ENCODE measurements at regions not wholly inside any gene's neighbourhood (a gene's known extent, or its start where the extent isn't known, plus 50 kb on each side); places are given as distances from the start of the nearest gene placed in this dataset.

DNA sequence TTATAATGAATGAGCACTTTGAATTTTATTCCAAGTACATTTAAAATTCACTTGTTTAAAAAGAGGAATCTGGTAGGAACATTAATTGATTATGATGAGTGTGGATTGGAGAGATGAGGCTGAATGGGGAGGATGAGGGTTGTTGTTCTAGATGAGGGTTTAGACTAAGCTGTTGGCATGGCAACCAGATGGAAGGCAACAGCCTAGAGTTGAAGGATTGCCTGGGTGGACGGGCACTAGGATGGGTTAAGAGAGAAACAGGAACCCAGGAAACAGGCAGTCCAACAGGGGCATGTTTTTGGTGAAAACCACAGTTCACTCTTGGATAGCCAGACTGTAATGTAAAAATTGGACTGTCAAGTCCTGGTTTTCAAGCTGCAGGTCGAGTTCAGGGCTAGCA lies 125.5 kb downstream of the CHRM3 start:
- Histone ChIP-seq H3K27me3 (ENCODE audit: low read length) (no peaks in the 10 kb centered on the region), H3K9ac (ENCODE audit: low read length) (no peak overlapping the region), H3K4me1 (ENCODE audit: low read length) (no peaks in the 10 kb centered on the region), H4K20me1 (ENCODE audit: insufficient read depth, low read depth, low read length) (no peaks in the 10 kb centered on the region), H3K36me3 (ENCODE audit: insufficient read depth, low read length) (no peaks in the 10 kb centered on the region), H2AFZ (ENCODE audit: low read length) (no peak overlapping the region), H3K4me3 (ENCODE audit: low read length) (no peak overlapping the region), H3K79me2 (ENCODE audit: low read length) (no peaks in the 10 kb centered on the region), H3K4me2 (ENCODE audit: low read depth, low read length, poor library complexity, severe bottlenecking) (no peak overlapping the region), H3K9me3 (ENCODE audit: low read length) (peaks cover 15% of the 10 kb centered on the region), H3K27ac (ENCODE audit: low read length) (no peak overlapping the region), H3K9me2 (replicated peaks; ENCODE audit: insufficient read depth, low read length) (no peaks in the 10 kb centered on the region)
- DNase-seq: no peak

DNA sequence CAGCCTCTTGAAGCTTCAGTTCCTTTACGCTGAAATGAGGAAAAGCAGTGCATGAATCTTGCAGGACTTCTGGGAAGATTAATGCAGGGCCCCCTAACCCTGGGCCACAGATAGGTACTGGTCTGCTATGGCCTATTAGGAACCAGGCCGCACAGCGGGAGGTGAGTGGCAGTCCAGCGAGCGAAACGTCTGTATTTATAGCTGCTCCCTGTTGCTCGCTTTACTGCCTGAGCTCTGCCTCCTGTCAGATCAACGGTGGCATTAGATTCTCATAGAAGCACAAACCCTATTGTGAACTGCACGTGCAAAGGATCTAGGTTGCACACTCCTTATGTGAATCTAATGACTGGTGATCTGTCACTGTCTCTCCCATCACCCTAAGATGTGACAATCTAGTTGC lies 130.2 kb downstream of the CHRM3 start:
- no peak overlapping the region for H3K9ac ChIP-seq (ENCODE audit: low read length)
- no peaks in the 10 kb centered on the region for H4K20me1 ChIP-seq (ENCODE audit: insufficient read depth, low read depth, low read length)
- H3K27me3 ChIP-seq (ENCODE audit: low read length): no peaks in the 10 kb centered on the region
- H3K36me3 ChIP-seq (ENCODE audit: insufficient read depth, low read length): no peaks in the 10 kb centered on the region
- no peak for DNase-seq
- no peak overlapping the region for H3K4me2 ChIP-seq (ENCODE audit: low read depth, low read length, poor library complexity, severe bottlenecking)
- H3K9me3 ChIP-seq (ENCODE audit: low read length): peaks cover 13% of the 10 kb centered on the region
- no peaks in the 10 kb centered on the region for H3K9me2 ChIP-seq (replicated peaks; ENCODE audit: insufficient read depth, low read length)
- H3K79me2 ChIP-seq (ENCODE audit: low read length): no peaks in the 10 kb centered on the region
- H3K4me1 ChIP-seq (ENCODE audit: low read length): no peaks in the 10 kb centered on the region
- no peak overlapping the region for H3K27ac ChIP-seq (ENCODE audit: low read length)
- H3K4me3 ChIP-seq (ENCODE audit: low read length): no peak overlapping the region
- H2AFZ ChIP-seq (ENCODE audit: low read length): no peak overlapping the region

DNA sequence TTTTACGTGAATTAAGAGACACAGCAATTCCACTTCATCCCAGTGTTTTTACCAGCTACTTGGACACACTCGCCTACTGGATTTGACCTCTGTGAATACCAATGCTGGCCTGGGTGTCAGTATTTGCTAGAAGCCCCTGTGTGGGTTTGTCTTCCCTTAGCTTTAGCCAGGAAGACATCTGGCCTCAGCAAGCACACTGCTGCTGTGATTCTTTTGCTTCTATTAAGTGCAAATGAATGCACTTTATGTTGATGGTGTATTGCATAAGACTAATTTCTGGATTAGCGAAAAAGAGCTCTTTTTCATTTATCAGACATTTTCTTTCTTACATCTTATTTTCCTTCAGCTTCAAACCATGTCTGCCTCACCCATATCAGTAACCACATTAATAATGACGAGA lies 140.0 kb downstream of the CHRM3 start:
- Histone ChIP-seq H3K36me3 (ENCODE audit: insufficient read depth, low read length) (no peaks in the 10 kb centered on the region), H3K9me3 (ENCODE audit: low read length) (peaks cover 31% of the 10 kb centered on the region), H3K4me1 (ENCODE audit: low read length) (no peaks in the 10 kb centered on the region), H3K4me3 (ENCODE audit: low read length) (no peak overlapping the region), H3K4me2 (ENCODE audit: low read depth, low read length, poor library complexity, severe bottlenecking) (no peak overlapping the region), H3K9ac (ENCODE audit: low read length) (no peak overlapping the region), H2AFZ (ENCODE audit: low read length) (no peak overlapping the region), H3K27ac (ENCODE audit: low read length) (no peak overlapping the region), H3K9me2 (replicated peaks; ENCODE audit: insufficient read depth, low read length) (no peaks in the 10 kb centered on the region), H3K27me3 (ENCODE audit: low read length) (no peaks in the 10 kb centered on the region), H4K20me1 (ENCODE audit: insufficient read depth, low read depth, low read length) (no peaks in the 10 kb centered on the region), H3K79me2 (ENCODE audit: low read length) (no peaks in the 10 kb centered on the region)
- no peak for DNase-seq

- no peak for DNase-seq
Measured at GRCh38 chr1:239527051-239527693, 140.8 kb downstream of the CHRM3 start.

DNA sequence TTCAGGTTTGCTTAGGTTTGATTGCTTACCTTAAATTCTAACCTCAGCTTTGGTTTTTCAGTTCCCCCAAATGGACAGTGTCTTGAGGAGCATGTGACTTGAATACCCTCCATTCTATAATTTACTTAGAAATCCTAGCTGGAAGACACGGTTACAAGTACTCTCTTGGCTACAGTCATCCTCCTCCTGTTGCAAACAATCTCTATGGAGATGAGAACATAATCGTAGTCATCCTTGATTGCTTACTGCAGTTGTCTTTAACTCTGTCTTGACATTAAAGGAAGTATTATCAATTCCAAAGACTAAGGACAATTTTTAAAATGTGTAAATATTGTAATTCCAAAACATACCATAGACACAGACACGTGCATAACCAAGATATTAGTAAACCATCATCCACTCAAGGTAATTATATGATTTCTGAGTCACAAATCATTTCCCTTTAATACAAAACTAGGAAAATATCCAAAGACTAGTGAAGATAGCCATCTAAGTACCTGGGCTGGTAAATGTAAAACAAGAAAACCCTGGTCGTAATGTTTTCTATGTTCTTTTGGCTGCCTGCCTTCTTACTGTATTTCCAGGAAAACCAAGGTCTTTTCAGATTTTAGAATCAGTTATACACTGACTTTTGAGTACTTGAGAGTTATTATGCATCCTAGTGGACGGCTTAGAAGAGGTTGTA lies 149.9 kb downstream of the CHRM3 start:
- Histone ChIP-seq H4K20me1 (ENCODE audit: insufficient read depth, low read depth, low read length) (no peaks in the 10 kb centered on the region), H3K79me2 (ENCODE audit: low read length) (no peaks in the 10 kb centered on the region), H3K9me3 (ENCODE audit: low read length) (peaks cover 15% of the 10 kb centered on the region), H3K36me3 (ENCODE audit: insufficient read depth, low read length) (no peaks in the 10 kb centered on the region), H3K27ac (ENCODE audit: low read length) (no peak overlapping the region), H3K27me3 (ENCODE audit: low read length) (no peaks in the 10 kb centered on the region), H3K4me3 (ENCODE audit: low read length) (no peak overlapping the region), H3K9me2 (replicated peaks; ENCODE audit: insufficient read depth, low read length) (no peaks in the 10 kb centered on the region), H3K4me2 (ENCODE audit: low read depth, low read length, poor library complexity, severe bottlenecking) (no peak overlapping the region), H2AFZ (ENCODE audit: low read length) (no peak overlapping the region), H3K4me1 (ENCODE audit: low read length) (no peaks in the 10 kb centered on the region), H3K9ac (ENCODE audit: low read length) (no peak overlapping the region)
- no peak for DNase-seq

More at GRCh38 chr1:239527051-239527693, 140.8 kb downstream of the CHRM3 start:
- Histone ChIP-seq H3K9ac (ENCODE audit: low read length) (no peak overlapping the region), H3K4me1 (ENCODE audit: low read length) (no peaks in the 10 kb centered on the region), H3K9me3 (ENCODE audit: low read length) (peaks cover 27% of the 10 kb centered on the region), H3K36me3 (ENCODE audit: insufficient read depth, low read length) (no peaks in the 10 kb centered on the region), H3K4me3 (ENCODE audit: low read length) (no peak overlapping the region), H3K9me2 (replicated peaks; ENCODE audit: insufficient read depth, low read length) (no peaks in the 10 kb centered on the region), H2AFZ (ENCODE audit: low read length) (no peak overlapping the region), H3K27me3 (ENCODE audit: low read length) (no peaks in the 10 kb centered on the region), H3K27ac (ENCODE audit: low read length) (no peak overlapping the region), H4K20me1 (ENCODE audit: insufficient read depth, low read depth, low read length) (no peaks in the 10 kb centered on the region), H3K4me2 (ENCODE audit: low read depth, low read length, poor library complexity, severe bottlenecking) (no peak overlapping the region), H3K79me2 (ENCODE audit: low read length) (no peaks in the 10 kb centered on the region)

- Histone ChIP-seq H3K9ac (ENCODE audit: low read length) (no peak overlapping the region), H3K4me3 (ENCODE audit: low read length) (no peak overlapping the region), H3K4me2 (ENCODE audit: low read depth, low read length, poor library complexity, severe bottlenecking) (no peak overlapping the region), H3K36me3 (ENCODE audit: insufficient read depth, low read length) (no peaks in the 10 kb centered on the region), H4K20me1 (ENCODE audit: insufficient read depth, low read depth, low read length) (no peaks in the 10 kb centered on the region), H3K9me3 (ENCODE audit: low read length) (peaks cover 15% of the 10 kb centered on the region), H3K27me3 (ENCODE audit: low read length) (no peaks in the 10 kb centered on the region), H3K4me1 (ENCODE audit: low read length) (no peaks in the 10 kb centered on the region), H3K27ac (ENCODE audit: low read length) (no peak overlapping the region), H2AFZ (ENCODE audit: low read length) (no peak overlapping the region), H3K9me2 (replicated peaks; ENCODE audit: insufficient read depth, low read length) (no peaks in the 10 kb centered on the region), H3K79me2 (ENCODE audit: low read length) (no peaks in the 10 kb centered on the region)
- DNase-seq: no peak
Measured at GRCh38 chr1:239537795-239538194, 151.4 kb downstream of the CHRM3 start.

GRCh38 chr1:239538239-239538988 lies 152.0 kb downstream of the CHRM3 start:
- no peak for DNase-seq
- Histone ChIP-seq H3K27ac (ENCODE audit: low read length) (no peak overlapping the region), H3K9ac (ENCODE audit: low read length) (no peak overlapping the region), H3K4me1 (ENCODE audit: low read length) (no peaks in the 10 kb centered on the region), H4K20me1 (ENCODE audit: insufficient read depth, low read depth, low read length) (no peaks in the 10 kb centered on the region), H3K79me2 (ENCODE audit: low read length) (no peaks in the 10 kb centered on the region), H2AFZ (ENCODE audit: low read length) (no peak overlapping the region), H3K27me3 (ENCODE audit: low read length) (no peaks in the 10 kb centered on the region), H3K4me2 (ENCODE audit: low read depth, low read length, poor library complexity, severe bottlenecking) (no peak overlapping the region), H3K9me2 (replicated peaks; ENCODE audit: insufficient read depth, low read length) (no peaks in the 10 kb centered on the region), H3K9me3 (ENCODE audit: low read length) (peaks cover 15% of the 10 kb centered on the region), H3K36me3 (ENCODE audit: insufficient read depth, low read length) (no peaks in the 10 kb centered on the region), H3K4me3 (ENCODE audit: low read length) (no peak overlapping the region)

DNA sequence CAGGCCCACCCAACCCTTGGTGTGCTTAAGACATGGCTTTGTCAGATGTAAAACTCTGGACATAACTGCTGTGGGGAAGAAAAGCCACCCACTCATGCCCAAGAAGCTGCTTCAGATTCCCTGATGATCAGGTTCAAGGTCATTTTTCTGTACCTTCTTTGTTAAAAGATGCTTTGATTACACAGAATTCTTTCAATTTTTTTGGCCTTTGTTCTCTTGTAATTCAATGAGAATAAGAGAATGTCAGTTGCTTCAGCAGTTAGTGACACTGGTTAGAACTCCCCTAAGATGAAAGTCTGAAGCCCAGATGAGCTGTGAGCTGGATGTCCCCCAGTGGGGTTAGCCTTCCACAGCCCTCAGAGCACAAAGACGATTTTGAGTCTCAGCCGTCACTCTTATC lies 152.7 kb downstream of the CHRM3 start:
- Histone ChIP-seq H3K9me2 (replicated peaks; ENCODE audit: insufficient read depth, low read length) (no peaks in the 10 kb centered on the region), H3K4me2 (ENCODE audit: low read depth, low read length, poor library complexity, severe bottlenecking) (no peak overlapping the region), H3K27me3 (ENCODE audit: low read length) (no peaks in the 10 kb centered on the region), H3K4me3 (ENCODE audit: low read length) (no peak overlapping the region), H2AFZ (ENCODE audit: low read length) (no peak overlapping the region), H3K36me3 (ENCODE audit: insufficient read depth, low read length) (no peaks in the 10 kb centered on the region), H3K27ac (ENCODE audit: low read length) (no peak overlapping the region), H3K79me2 (ENCODE audit: low read length) (no peaks in the 10 kb centered on the region), H3K9ac (ENCODE audit: low read length) (no peak overlapping the region), H4K20me1 (ENCODE audit: insufficient read depth, low read depth, low read length) (no peaks in the 10 kb centered on the region), H3K4me1 (ENCODE audit: low read length) (no peaks in the 10 kb centered on the region), H3K9me3 (ENCODE audit: low read length) (peaks cover 15% of the 10 kb centered on the region)
- no peak for DNase-seq
